Caco-2 (cell line): ENCODE measurements at regions not wholly inside any gene's neighbourhood (a gene's known extent, or its start where the extent isn't known, plus 50 kb on each side); places are given as distances from the start of the nearest gene placed in this dataset.

ENCODE experiments used
- BruUV-seq: library from RNA; stranded (reverse); fragments of 400-500 nt; replicated peaks from 2 replicates; lab custom pipeline; 2021; lab: Mats Ljungman, UMichigan
- CTCF ChIA-PET: fragments of 300-600 bp; sonication (Branson Sonifier 250); formaldehyde crosslinking; loops from one replicate; lab custom pipeline; 2022; ENCODE audit warnings: antibody characterized with exemption; lab: Charles Lee
- POLR2A ChIA-PET: fragments of 300-600 bp; sonication (Branson Sonifier 250); formaldehyde crosslinking; loops from one replicate; lab custom pipeline; 2022; ENCODE audit warnings: antibody characterized with exemption; lab: Charles Lee
- DNase-seq, 2 experiments: peaks; one replicate each; pipeline versions ENCODE4 v3.0.0 to v3.0.0-alpha.2; 2020 to 2022
- H3K27me3 ChIP-seq: replicated peaks from 2 replicates; pipeline ENCODE4 v1.6.0; 2011; ENCODE audit warnings: low read length; ENCODE audit not compliant: control insufficient read depth, insufficient read depth
- H3K36me3 ChIP-seq: 2 replicates; pipeline ENCODE4 v1.5.1; 2011; ENCODE audit warnings: low read length; ENCODE audit not compliant: control insufficient read depth, insufficient read depth
- H3K4me1 ChIP-seq: fragments of 250-450 bp; sonication (Bioruptor Pico); 2 replicates; pipeline ENCODE4 v1.5.1; 2020; ENCODE audit warnings: mild to moderate bottlenecking
- H3K4me3 ChIP-seq: 2 replicates; pipeline ENCODE4 v1.5.1; 2011; ENCODE audit warnings: low read depth, mild to moderate bottlenecking, control low read depth, low read length
- H3K9me3 ChIP-seq: fragments of 250-450 bp; sonication (Bioruptor Pico); 2 replicates; pipeline ENCODE4 v1.5.1; 2020; ENCODE audit warnings: mild to moderate bottlenecking, moderate library complexity
- H3K27ac Mint-ChIP-seq: one replicate; pipeline ENCODE4 v1.8.0; 2022; ENCODE audit warnings: mixed read lengths; ENCODE audit not compliant: unreplicated experiment
- H3K27me3 Mint-ChIP-seq: one replicate; pipeline ENCODE4 v1.8.0; 2022; ENCODE audit warnings: mixed read lengths; ENCODE audit not compliant: insufficient read depth, unreplicated experiment
- H3K36me3 Mint-ChIP-seq: one replicate; pipeline ENCODE4 v1.8.0; 2022; ENCODE audit warnings: mild to moderate bottlenecking, mixed read lengths; ENCODE audit not compliant: insufficient read depth, unreplicated experiment
- H3K4me1 Mint-ChIP-seq: one replicate; pipeline ENCODE4 v1.8.0; 2022; ENCODE audit warnings: low read depth, mixed read lengths; ENCODE audit not compliant: unreplicated experiment
- H3K4me3 Mint-ChIP-seq: one replicate; pipeline ENCODE4 v1.8.0; 2022; ENCODE audit warnings: mild to moderate bottlenecking, moderate library complexity, mixed read lengths; ENCODE audit not compliant: unreplicated experiment
- H3K9me3 Mint-ChIP-seq: one replicate; pipeline ENCODE4 v1.8.0; 2022; ENCODE audit warnings: mixed read lengths; ENCODE audit not compliant: unreplicated experiment
- intact Hi-C: fragments of 100-400 bp; cut with micrococcal nuclease; formaldehyde crosslinking; loops from one replicate; pipeline ENCODE4 v1.10.0; 2022; ENCODE audit not compliant: unreplicated experiment
- TF ChIP-seq, protein P1 (sequence below), 2 experiments: fragments of 200-600 bp in 1 of 2; IDR thresholded peaks; 1 replicate in 1 of 2; 2 replicates in 1 of 2; pipeline versions ENCODE4 v1.5.1 to v1.8.0; 2011 to 2022; ENCODE audit warnings: antibody characterized with exemption in 1 of 2, control low read depth in 1 of 2, inconsistent platforms in 1 of 2, low read depth in 1 of 2, low read length in 1 of 2, mild to moderate bottlenecking in 1 of 2, moderate library complexity in 1 of 2; ENCODE audit not compliant: insufficient read depth in 1 of 2, severe bottlenecking in 1 of 2, unreplicated experiment in 1 of 2

DNA sequence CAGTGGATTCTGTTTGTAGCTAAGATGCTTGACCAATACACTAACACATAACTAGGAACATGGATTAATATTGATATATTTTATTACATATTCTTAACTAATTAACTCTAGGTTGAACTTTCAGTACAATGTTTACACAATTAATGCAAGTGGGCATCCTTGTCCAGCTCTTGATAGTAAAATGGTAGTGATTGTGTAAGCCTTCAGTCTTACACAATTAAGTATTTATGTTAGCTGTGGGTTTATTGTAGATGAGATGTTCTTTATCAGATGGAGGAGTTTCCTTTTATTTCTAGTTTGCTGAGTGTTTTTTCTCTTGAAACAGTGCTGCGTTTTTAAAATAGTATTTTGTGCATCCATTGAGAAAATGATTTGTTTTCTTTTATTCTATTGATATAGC lies 1210.8 kb downstream of the CDH12 start:
- TF ChIP-seq, protein P1, sequence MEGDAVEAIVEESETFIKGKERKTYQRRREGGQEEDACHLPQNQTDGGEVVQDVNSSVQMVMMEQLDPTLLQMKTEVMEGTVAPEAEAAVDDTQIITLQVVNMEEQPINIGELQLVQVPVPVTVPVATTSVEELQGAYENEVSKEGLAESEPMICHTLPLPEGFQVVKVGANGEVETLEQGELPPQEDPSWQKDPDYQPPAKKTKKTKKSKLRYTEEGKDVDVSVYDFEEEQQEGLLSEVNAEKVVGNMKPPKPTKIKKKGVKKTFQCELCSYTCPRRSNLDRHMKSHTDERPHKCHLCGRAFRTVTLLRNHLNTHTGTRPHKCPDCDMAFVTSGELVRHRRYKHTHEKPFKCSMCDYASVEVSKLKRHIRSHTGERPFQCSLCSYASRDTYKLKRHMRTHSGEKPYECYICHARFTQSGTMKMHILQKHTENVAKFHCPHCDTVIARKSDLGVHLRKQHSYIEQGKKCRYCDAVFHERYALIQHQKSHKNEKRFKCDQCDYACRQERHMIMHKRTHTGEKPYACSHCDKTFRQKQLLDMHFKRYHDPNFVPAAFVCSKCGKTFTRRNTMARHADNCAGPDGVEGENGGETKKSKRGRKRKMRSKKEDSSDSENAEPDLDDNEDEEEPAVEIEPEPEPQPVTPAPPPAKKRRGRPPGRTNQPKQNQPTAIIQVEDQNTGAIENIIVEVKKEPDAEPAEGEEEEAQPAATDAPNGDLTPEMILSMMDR (IDR thresholded peaks at IDR 0.05; ENCODE audit: insufficient read depth in 1 of 2, low read depth in 1 of 2, low read length in 1 of 2, severe bottlenecking in 1 of 2, unreplicated experiment in 1 of 2): no peak
- no peaks in the 10 kb centered on the region for H3K27me3 Mint-ChIP-seq
- CTCF ChIA-PET: no interaction called here
- no peak overlapping the region for H3K4me3 ChIP-seq
- no peaks in the 10 kb centered on the region for H3K36me3 Mint-ChIP-seq
- H3K4me1 ChIP-seq: no peaks in the 10 kb centered on the region
- no peaks in the 10 kb centered on the region for H3K36me3 ChIP-seq
- intact Hi-C loops: no loop called here
- H3K27me3 ChIP-seq: no peaks in the 10 kb centered on the region
- POLR2A ChIA-PET: no interaction called here
- no peak for DNase-seq
- H3K9me3 Mint-ChIP-seq: no peaks in the 10 kb centered on the region
- no peaks in the 10 kb centered on the region for H3K4me1 Mint-ChIP-seq
- H3K9me3 ChIP-seq: no peaks in the 10 kb centered on the region
- no peak overlapping the region for H3K27ac Mint-ChIP-seq
- no TSS peak for BruUV-seq
- H3K4me3 Mint-ChIP-seq: no peak overlapping the region

DNA sequence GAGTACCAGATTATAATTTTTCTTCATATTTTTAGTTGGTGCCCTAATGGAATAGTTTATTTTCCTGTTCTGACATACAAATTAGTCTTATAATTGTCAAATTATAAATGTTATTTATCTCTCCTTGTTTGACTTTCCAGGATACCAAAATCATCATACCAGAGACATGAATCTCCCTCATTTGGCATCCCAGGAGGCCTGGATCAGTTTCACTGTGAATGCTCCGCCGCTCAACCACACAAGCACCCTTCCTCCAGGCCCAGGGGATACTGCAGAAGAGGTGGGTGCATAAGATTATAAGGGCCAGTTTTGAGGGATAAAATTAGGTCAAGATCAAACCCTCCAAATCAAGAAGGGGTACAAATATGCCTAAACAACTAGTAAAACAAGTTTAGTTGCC lies 1229.3 kb downstream of the CDH12 start:
- no peak for DNase-seq
- Mint-ChIP-seq H3K27me3 (no peaks in the 10 kb centered on the region), H3K27ac (no peak overlapping the region), H3K9me3 (no peaks in the 10 kb centered on the region), H3K36me3 (no peaks in the 10 kb centered on the region), H3K4me1 (no peaks in the 10 kb centered on the region), H3K4me3 (no peak overlapping the region)
- BruUV-seq: no TSS peak
- Histone ChIP-seq H3K4me1 (no peaks in the 10 kb centered on the region), H3K9me3 (no peaks in the 10 kb centered on the region), H3K36me3 (no peaks in the 10 kb centered on the region), H3K4me3 (no peak overlapping the region), H3K27me3 (no peaks in the 10 kb centered on the region)
- TF ChIP-seq, protein P1 (IDR thresholded peaks at IDR 0.05; ENCODE audit: insufficient read depth in 1 of 2, low read depth in 1 of 2, low read length in 1 of 2, severe bottlenecking in 1 of 2, unreplicated experiment in 1 of 2): no peak
- POLR2A ChIA-PET: no interaction called here
- intact Hi-C loops: no loop called here
- CTCF ChIA-PET: no interaction called here

DNA sequence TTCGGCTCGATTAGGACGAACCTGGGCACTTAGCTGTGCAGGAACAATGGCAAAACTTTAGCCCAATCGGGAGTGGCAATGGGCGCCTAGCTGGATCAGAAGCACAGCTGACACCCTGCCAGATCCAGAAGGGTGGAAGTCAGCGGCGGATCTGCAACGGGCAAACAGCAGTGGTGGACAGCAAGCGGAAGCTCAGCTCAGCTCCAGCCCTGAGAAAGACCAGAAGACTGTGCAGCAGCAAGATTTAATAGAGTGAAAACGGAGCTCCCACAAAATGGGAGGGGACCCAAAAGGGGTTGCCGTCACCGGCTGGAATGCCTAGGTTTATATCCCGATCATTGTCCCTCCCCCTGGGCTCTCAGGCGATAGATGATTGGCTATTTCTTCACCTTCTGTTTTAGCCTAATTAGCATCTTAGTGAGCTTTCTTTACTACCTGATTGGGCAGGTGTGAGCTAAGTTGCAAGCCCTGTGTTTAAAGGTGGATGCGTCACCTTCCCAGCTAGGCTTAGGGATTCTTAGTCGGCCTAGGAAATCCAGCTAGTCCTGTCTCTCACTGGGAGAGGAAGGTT lies 1237.9 kb downstream of the CDH12 start:
- Histone ChIP-seq H3K36me3 (no peaks in the 10 kb centered on the region), H3K4me3 (no peak overlapping the region), H3K4me1 (0 out of 2 replicates have a peak, but pooled peaks cover 5% of the 10 kb centered on the region), H3K27me3 (no peaks in the 10 kb centered on the region), H3K9me3 (no peaks in the 10 kb centered on the region)
- DNase-seq: no peak
- Mint-ChIP-seq H3K9me3 (no peaks in the 10 kb centered on the region), H3K4me1 (no peaks in the 10 kb centered on the region), H3K27me3 (no peaks in the 10 kb centered on the region), H3K4me3 (no peak overlapping the region), H3K36me3 (no peaks in the 10 kb centered on the region), H3K27ac (no peak overlapping the region)
- ChIA-PET CTCF (no interaction called here), POLR2A (no interaction called here)
- BruUV-seq: no TSS peak
- TF ChIP-seq, protein P1 (IDR thresholded peaks at IDR 0.05; ENCODE audit: insufficient read depth in 1 of 2, low read depth in 1 of 2, low read length in 1 of 2, severe bottlenecking in 1 of 2, unreplicated experiment in 1 of 2): no peak
- intact Hi-C loops: no loop called here
